ENCODE measurements at regions not wholly inside any gene's neighbourhood (a gene's known extent, or its start where the extent isn't known, plus 50 kb on each side); places are given as distances from the start of the nearest gene placed in this dataset.
A peak's percentile ranks its signal among the peaks of the same experiment; 100 is the strongest.

GRCh38 chr2:185291035-185291647, 447.5 kb upstream of the FSIP2 start:
- no peaks in the 10 kb centered on the region for H3K9me3 ChIP-seq
- H3K27me3 ChIP-seq: no peaks in the 10 kb centered on the region
- H3K36me3 ChIP-seq: no peaks in the 10 kb centered on the region
- no peak for TF ChIP-seq POLR2A (IDR thresholded peaks at IDR 0.05)
- TF ChIP-seq, protein P1, sequence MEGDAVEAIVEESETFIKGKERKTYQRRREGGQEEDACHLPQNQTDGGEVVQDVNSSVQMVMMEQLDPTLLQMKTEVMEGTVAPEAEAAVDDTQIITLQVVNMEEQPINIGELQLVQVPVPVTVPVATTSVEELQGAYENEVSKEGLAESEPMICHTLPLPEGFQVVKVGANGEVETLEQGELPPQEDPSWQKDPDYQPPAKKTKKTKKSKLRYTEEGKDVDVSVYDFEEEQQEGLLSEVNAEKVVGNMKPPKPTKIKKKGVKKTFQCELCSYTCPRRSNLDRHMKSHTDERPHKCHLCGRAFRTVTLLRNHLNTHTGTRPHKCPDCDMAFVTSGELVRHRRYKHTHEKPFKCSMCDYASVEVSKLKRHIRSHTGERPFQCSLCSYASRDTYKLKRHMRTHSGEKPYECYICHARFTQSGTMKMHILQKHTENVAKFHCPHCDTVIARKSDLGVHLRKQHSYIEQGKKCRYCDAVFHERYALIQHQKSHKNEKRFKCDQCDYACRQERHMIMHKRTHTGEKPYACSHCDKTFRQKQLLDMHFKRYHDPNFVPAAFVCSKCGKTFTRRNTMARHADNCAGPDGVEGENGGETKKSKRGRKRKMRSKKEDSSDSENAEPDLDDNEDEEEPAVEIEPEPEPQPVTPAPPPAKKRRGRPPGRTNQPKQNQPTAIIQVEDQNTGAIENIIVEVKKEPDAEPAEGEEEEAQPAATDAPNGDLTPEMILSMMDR (IDR thresholded peaks at IDR 0.05): peak in 3 of 4 experiments; percentile 10 to 19 (median 18)
- intact Hi-C loops (cut with DNase I; ENCODE audit: low total_unique reads): no loop called here
- DNase-seq: no peak
- H3K27ac ChIP-seq: no peak overlapping the region
- H3K4me3 ChIP-seq: no peak overlapping the region
- no peaks in the 10 kb centered on the region for H3K4me1 ChIP-seq

GRCh38 chr2:185299867-185300266, 438.7 kb upstream of the FSIP2 start:
- no peaks in the 10 kb centered on the region for H3K4me1 ChIP-seq
- H3K9me3 ChIP-seq: no peaks in the 10 kb centered on the region
- intact Hi-C loops (cut with DNase I; ENCODE audit: low total_unique reads): no loop called here
- H3K4me3 ChIP-seq: no peak overlapping the region
- H3K27me3 ChIP-seq: no peaks in the 10 kb centered on the region
- DNase-seq: no peak
- H3K36me3 ChIP-seq: no peaks in the 10 kb centered on the region
- no peak overlapping the region for H3K27ac ChIP-seq
- TF ChIP-seq, protein P1 (IDR thresholded peaks at IDR 0.05): no peak
- TF ChIP-seq POLR2A (IDR thresholded peaks at IDR 0.05): no peak

DNA sequence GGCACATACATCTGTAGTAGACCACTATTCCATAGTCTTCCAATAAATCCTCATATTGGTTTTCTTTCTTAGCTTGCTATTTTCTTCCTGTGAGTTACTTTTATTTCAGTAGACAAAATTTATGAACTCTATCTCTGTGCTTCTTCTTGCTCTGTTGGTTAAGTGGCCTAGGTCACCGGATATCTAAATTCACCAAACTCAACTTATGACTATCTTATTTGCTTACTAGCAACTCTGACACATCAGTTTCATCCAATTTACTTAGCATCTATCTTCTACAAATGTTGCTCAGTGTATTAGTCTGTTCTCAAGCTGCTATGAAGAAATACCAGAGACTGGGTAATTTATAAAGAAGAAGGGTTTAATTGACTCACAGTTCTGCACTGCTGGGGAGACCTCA, 432.5 kb upstream of the FSIP2 start:
- H3K27me3 ChIP-seq: no peaks in the 10 kb centered on the region
- no peaks in the 10 kb centered on the region for H3K9me3 ChIP-seq
- intact Hi-C loops (cut with DNase I; ENCODE audit: low total_unique reads): no loop called here
- no peaks in the 10 kb centered on the region for H3K4me1 ChIP-seq
- no peak for TF ChIP-seq POLR2A (IDR thresholded peaks at IDR 0.05)
- TF ChIP-seq, protein P1 (IDR thresholded peaks at IDR 0.05): no peak
- H3K4me3 ChIP-seq: no peak overlapping the region
- DNase-seq: no peak
- no peak overlapping the region for H3K27ac ChIP-seq
- no peaks in the 10 kb centered on the region for H3K36me3 ChIP-seq

GRCh38 chr2:185316383-185316782, 422.2 kb upstream of the FSIP2 start:
- H3K27ac ChIP-seq: no peak overlapping the region
- H3K4me3 ChIP-seq: no peak overlapping the region
- no peak for DNase-seq
- intact Hi-C loops (cut with DNase I; ENCODE audit: low total_unique reads): no loop called here
- no peaks in the 10 kb centered on the region for H3K4me1 ChIP-seq
- H3K36me3 ChIP-seq: no peaks in the 10 kb centered on the region
- no peaks in the 10 kb centered on the region for H3K27me3 ChIP-seq
- no peaks in the 10 kb centered on the region for H3K9me3 ChIP-seq
- no peak for TF ChIP-seq POLR2A (IDR thresholded peaks at IDR 0.05)
- TF ChIP-seq, protein P1 (IDR thresholded peaks at IDR 0.05): no peak

- Histone ChIP-seq H3K4me3 (no peak overlapping the region), H3K27ac (no peak overlapping the region), H3K9me3 (no peaks in the 10 kb centered on the region), H3K36me3 (no peaks in the 10 kb centered on the region), H3K4me1 (no peaks in the 10 kb centered on the region), H3K27me3 (no peaks in the 10 kb centered on the region)
- no peak for DNase-seq
- TF ChIP-seq, protein P1 (IDR thresholded peaks at IDR 0.05): no peak
- TF ChIP-seq POLR2A (IDR thresholded peaks at IDR 0.05): no peak
- intact Hi-C loops (cut with DNase I; ENCODE audit: low total_unique reads): no loop called here
Measured at GRCh38 chr2:185318271-185318724, 420.3 kb upstream of the FSIP2 start.

Data from uterus (tissue), 3 donors.